ENCODE measurements at regions not wholly inside any gene's neighbourhood (a gene's known extent, or its start where the extent isn't known, plus 50 kb on each side); places are given as distances from the start of the nearest gene placed in this dataset.

DNA sequence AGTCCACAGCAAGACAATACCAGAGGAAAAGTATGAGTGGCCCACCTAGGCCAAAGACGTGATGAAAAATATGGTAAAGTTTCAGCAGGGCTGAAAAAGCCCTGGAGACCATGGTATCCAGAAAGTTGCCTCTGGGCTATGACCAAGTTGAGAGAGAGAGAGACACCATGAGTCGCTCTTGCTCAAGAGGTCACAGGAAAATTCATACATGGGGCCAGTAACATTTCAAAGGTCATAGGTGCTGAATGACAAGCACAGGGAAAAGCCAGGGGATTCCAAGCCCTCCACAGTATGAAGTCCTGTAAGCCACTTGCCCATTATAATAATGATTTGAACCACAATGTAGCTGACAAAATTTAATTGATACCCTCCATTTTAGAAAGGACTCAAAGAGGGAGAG is 657.7 kb upstream of the CITED2 start:
- ATAC-seq (no peak), DNase-seq (ENCODE audit: extremely low read depth in 1 of 4, low spot score in 3 of 4) (no peak), FAIRE-seq (no peak)
- ChIA-PET CTCF (ENCODE audit: low intra/inter-chr PET ratio) (no interaction called here), POLR2A (no interaction called here)
- in situ Hi-C loops (cut with MboI) (no loop called here), intact Hi-C loops (cut with micrococcal nuclease) (loop anchor here (10.0 kb wide), 1 partner anchor 893 kb away; no protein-coding TSS in a partner anchor)
- no peak overlapping the region for H3K9ac ChIP-seq (ENCODE audit: insufficient read depth in 1 of 2, low read depth in 2 of 2, low read length in 2 of 2)
- no peaks in the 10 kb centered on the region for H3K4me1 ChIP-seq (replicated peaks in 1 of 2; ENCODE audit: control insufficient read depth in 2 of 2, insufficient read depth in 2 of 2, low read length in 2 of 2)
- no peak overlapping the region for H3K4me3 ChIP-seq
- H4K20me1 ChIP-seq (replicated peaks; ENCODE audit: control insufficient read depth, insufficient read depth, low read length) = no peaks in the 10 kb centered on the region
- no peak overlapping the region for H3K4me2 ChIP-seq (ENCODE audit: insufficient read depth, low read length)
- BruUV-seq (replicated peaks) = no TSS peak
- no peak overlapping the region for H2AFZ ChIP-seq (ENCODE audit: low read depth, low read length)
- no peaks in the 10 kb centered on the region for H3K9me3 ChIP-seq (replicated peaks; ENCODE audit: control insufficient read depth, insufficient read depth, low read depth, low read length)
- 0% methylated on average over 2 of the region's 2 CpGs for WGBS (ENCODE audit: insufficient coverage, low coverage, missing lambda C conversion rate)
- H3K27me3 ChIP-seq (ENCODE audit: control insufficient read depth in 2 of 2, insufficient read depth in 2 of 2, low read length in 2 of 2) = no peaks in the 10 kb centered on the region
- H3K9me1 ChIP-seq (ENCODE audit: control insufficient read depth, insufficient read depth, low read length) = no peaks in the 10 kb centered on the region
- no peak overlapping the region for H3K27ac ChIP-seq (ENCODE audit: extremely low read depth, low read depth, low read length)
- no peaks in the 10 kb centered on the region for H3K79me2 ChIP-seq (ENCODE audit: control insufficient read depth, insufficient read depth, low read length)
- H3K36me3 ChIP-seq (ENCODE audit: control insufficient read depth, insufficient read depth, low read length) = no peaks in the 10 kb centered on the region
- TF ChIP-seq TAL1 (IDR thresholded peaks at IDR 0.05) (no peak), CBX5 (IDR thresholded peaks at IDR 0.05; ENCODE audit: borderline replicate concordance, low read depth) (no peak), SPI1 (IDR thresholded peaks at IDR 0.05; ENCODE audit: borderline replicate concordance, low read depth, low read length) (no peak), NR2C1 (IDR thresholded peaks at IDR 0.05) (no peak), NR2C1 (tag; IDR thresholded peaks at IDR 0.05) (no peak), TCF3 (CRISPR knock-in tag; IDR thresholded peaks at IDR 0.05) (no peak), SMARCA4 (IDR thresholded peaks at IDR 0.05) (no peak), HDAC8 (tag; IDR thresholded peaks at IDR 0.05) (no peak), ZKSCAN1 (IDR thresholded peaks at IDR 0.05; ENCODE audit: low read depth, low read length) (no peak), ZKSCAN8 (CRISPR knock-in tag; IDR thresholded peaks at IDR 0.05) (no peak), ATF7 (IDR thresholded peaks at IDR 0.05) (no peak), ZFP1 (CRISPR knock-in tag; IDR thresholded peaks at IDR 0.05) (no peak), MTA3 (IDR thresholded peaks at IDR 0.05; ENCODE audit: borderline replicate concordance) (no peak)
- TF ChIP-seq, protein P1, sequence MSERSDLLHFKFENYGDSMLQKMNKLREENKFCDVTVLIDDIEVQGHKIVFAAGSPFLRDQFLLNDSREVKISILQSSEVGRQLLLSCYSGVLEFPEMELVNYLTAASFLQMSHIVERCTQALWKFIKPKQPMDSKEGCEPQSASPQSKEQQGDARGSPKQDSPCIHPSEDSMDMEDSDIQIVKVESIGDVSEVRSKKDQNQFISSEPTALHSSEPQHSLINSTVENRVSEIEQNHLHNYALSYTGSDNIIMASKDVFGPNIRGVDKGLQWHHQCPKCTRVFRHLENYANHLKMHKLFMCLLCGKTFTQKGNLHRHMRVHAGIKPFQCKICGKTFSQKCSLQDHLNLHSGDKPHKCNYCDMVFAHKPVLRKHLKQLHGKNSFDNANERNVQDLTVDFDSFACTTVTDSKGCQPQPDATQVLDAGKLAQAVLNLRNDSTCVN (CRISPR knock-in tag; IDR thresholded peaks at IDR 0.05) = no peak
- TF ChIP-seq, protein P2, sequence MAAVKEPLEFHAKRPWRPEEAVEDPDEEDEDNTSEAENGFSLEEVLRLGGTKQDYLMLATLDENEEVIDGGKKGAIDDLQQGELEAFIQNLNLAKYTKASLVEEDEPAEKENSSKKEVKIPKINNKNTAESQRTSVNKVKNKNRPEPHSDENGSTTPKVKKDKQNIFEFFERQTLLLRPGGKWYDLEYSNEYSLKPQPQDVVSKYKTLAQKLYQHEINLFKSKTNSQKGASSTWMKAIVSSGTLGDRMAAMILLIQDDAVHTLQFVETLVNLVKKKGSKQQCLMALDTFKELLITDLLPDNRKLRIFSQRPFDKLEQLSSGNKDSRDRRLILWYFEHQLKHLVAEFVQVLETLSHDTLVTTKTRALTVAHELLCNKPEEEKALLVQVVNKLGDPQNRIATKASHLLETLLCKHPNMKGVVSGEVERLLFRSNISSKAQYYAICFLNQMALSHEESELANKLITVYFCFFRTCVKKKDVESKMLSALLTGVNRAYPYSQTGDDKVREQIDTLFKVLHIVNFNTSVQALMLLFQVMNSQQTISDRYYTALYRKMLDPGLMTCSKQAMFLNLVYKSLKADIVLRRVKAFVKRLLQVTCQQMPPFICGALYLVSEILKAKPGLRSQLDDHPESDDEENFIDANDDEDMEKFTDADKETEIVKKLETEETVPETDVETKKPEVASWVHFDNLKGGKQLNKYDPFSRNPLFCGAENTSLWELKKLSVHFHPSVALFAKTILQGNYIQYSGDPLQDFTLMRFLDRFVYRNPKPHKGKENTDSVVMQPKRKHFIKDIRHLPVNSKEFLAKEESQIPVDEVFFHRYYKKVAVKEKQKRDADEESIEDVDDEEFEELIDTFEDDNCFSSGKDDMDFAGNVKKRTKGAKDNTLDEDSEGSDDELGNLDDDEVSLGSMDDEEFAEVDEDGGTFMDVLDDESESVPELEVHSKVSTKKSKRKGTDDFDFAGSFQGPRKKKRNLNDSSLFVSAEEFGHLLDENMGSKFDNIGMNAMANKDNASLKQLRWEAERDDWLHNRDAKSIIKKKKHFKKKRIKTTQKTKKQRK (IDR thresholded peaks at IDR 0.05; ENCODE audit: borderline replicate concordance, low read depth, low read length) = no peak
- TF ChIP-seq, protein P3, sequence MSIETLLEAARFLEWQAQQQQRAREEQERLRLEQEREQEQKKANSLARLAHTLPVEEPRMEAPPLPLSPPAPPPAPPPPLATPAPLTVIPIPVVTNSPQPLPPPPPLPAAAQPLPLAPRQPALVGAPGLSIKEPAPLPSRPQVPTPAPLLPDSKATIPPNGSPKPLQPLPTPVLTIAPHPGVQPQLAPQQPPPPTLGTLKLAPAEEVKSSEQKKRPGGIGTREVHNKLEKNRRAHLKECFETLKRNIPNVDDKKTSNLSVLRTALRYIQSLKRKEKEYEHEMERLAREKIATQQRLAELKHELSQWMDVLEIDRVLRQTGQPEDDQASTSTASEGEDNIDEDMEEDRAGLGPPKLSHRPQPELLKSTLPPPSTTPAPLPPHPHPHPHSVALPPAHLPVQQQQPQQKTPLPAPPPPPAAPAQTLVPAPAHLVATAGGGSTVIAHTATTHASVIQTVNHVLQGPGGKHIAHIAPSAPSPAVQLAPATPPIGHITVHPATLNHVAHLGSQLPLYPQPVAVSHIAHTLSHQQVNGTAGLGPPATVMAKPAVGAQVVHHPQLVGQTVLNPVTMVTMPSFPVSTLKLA (conservative IDR thresholded peaks at IDR 0.05) = no peak

Data from K562 (cell line).